Pons (tissue), 1 donor: ENCODE measurements at regions not wholly inside any gene's neighbourhood (a gene's known extent, or its start where the extent isn't known, plus 50 kb on each side); places are given as distances from the start of the nearest gene placed in this dataset.
"Not testable (repeated sequence)": the region's sequence is repeated elsewhere in the genome, so short reads cannot be mapped to it uniquely, and the experiment has no call there.

ENCODE experiments used
- DNase-seq: peaks from one replicate; pipeline ENCODE4 v3.0.0-alpha.2; 2016; ENCODE audit warnings: low spot score

GRCh38 chr21:6060054-6060681, 4461.2 kb upstream of the TPTE start:
- DNase-seq = not testable (repeated sequence)

DNA sequence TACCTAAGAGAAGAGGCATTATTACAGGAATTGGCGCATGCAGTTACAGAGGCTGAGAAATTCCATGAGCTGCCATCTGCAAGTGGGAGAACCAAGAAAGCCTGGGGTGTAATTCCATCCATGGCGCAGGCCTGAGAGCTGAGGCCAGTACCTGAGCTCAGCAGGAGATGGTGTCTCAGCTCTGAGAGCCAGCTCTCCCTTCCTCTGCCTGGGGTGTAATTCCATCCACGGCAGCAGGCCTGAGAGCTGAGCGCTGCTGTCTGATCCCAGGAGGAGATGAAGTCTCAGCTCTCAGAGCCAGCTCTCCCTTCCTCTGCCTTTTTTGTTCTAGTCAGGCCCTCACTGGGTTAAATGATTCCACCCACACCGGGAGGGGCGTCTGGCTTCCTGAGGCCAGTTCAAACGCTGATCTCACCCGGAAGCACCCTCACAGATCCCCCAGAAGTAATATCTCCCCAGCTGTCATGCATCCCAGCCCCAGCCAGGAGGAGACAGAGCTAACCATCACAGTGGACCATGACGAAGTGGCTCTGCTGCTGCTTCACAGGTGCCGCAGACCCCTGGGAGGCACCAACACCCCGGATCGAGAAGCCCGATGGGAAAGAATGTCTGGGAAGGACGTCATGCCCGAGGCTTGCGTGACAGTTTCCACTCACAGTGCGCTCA, 4454.9 kb upstream of the TPTE start:
- DNase-seq = not testable (repeated sequence)

GRCh38 chr21:6068098-6068831, 4453.1 kb upstream of the TPTE start:
- not testable (repeated sequence) for DNase-seq

- not testable (repeated sequence) for DNase-seq
Measured at GRCh38 chr21:6070213-6070612, 4451.2 kb upstream of the TPTE start.

GRCh38 chr21:6072691-6073090, 4448.7 kb upstream of the TPTE start:
- not testable (repeated sequence) for DNase-seq

GRCh38 chr21:6073993-6074705, 4447.2 kb upstream of the TPTE start:
- not testable (repeated sequence) for DNase-seq

DNA sequence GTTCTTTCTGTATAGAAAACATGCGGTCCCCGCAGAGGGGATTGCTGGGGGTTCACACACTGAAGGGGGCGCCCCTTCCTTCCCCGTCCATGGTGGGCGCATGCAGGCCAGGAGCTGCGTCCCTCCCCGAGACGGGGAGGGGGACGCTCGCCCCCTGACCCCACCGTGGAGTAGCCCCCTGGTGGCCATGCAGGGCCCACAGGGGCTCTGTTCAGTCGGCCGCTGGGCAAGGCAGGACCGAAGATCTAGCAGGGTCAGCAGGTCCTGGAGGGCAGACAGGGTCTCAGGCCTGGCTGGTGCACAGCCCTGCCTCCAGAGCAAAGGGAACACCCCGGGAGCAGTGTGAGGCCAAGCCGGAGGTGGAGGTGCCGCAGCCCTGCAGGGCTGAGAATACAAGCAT, 4446.4 kb upstream of the TPTE start:
- DNase-seq = not testable (repeated sequence)

DNA sequence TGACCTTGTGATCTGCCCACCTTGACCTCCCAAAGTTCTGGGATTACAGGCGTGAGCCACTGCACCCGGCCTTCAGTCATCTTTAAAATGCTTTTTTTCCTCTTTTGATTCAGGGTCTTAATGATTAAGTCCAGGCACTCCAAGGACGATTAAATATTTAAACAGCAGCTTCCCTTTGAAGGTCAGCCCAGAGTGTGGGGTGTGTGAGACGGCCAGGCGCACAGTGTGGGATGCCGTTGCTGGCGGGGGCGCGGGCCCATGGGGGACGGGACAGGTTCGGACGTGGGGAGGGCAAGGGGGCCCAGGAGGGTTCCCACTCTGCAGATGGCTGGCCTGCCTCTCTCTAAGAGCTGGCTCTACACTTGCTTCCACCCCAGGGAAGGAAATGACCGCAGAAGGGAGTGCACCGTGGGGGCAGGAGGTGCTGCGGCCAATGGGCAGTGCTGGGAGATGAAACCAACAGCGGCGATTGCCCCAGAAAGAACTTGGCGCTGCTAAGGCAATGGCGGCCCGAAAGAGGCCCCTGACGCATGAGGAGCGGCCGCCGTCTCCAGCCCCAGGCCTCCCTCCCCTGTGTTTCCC, 4445.7 kb upstream of the TPTE start:
- DNase-seq = not testable (repeated sequence)

GRCh38 chr21:6077358-6077757, 4444.0 kb upstream of the TPTE start:
- DNase-seq = not testable (repeated sequence)

DNA sequence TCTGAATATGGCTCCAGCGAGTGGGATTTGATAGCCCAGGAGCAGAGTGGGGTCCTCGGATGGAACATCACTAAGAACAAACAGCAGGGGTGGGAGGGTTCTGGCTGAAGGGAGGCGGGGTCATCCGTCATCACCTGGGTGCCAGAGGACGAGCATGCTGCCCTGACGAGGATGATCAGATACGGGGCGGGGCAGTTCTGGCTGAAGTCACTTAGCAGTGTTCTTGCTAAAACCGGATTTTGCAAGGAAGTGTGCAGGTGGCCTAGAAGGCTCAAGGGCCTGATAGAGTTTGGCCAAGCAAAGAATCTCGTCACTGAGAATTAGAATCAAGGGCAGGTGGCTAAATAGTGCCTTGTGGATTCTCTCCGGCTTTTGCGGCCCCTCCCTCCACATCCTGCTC, 4442.5 kb upstream of the TPTE start:
- DNase-seq = not testable (repeated sequence)

GRCh38 chr21:6080941-6081655, 4440.3 kb upstream of the TPTE start:
- not testable (repeated sequence) for DNase-seq

GRCh38 chr21:6082166-6082565, 4439.2 kb upstream of the TPTE start:
- not testable (repeated sequence) for DNase-seq

DNA sequence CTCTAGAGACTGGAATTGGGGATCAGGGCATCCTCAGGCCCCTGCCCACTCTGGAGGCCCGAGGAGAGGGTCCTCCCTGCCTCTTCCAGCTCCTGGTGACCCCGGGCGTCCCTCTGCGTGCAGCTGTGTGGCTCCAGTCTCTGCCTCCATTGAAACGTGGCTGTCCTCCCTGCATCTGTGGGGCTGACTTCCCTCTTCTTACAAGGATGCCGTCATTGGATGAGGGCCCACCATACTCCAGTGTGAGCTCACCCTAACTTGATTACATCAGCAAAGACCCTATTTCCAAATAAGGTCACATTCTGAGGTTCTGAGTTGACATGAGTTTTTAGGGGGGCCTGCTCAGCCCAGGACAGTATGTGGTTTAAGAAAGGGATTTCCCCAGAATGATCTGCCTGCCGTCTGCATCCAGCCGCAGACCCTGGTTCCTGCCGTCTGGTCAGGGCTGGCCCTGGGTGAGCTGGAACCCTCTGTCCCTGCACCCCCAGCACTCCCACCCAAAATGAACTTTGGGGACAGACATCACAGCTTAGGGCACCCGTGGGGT, 4437.7 kb upstream of the TPTE start:
- DNase-seq = not testable (repeated sequence)

- DNase-seq = not testable (repeated sequence)
Measured at GRCh38 chr21:6086038-6086437, 4435.3 kb upstream of the TPTE start.

- not testable (repeated sequence) for DNase-seq
Measured at GRCh38 chr21:6087579-6088178, 4433.7 kb upstream of the TPTE start.

- DNase-seq = not testable (repeated sequence)
Measured at GRCh38 chr21:6090286-6090908, 4431.0 kb upstream of the TPTE start.

GRCh38 chr21:6091335-6092027, 4429.9 kb upstream of the TPTE start:
- DNase-seq = not testable (repeated sequence)

- DNase-seq = not testable (repeated sequence)
Measured at GRCh38 chr21:6092401-6092800, 4429.0 kb upstream of the TPTE start.

GRCh38 chr21:6093419-6093818, 4428.0 kb upstream of the TPTE start:
- DNase-seq = not testable (repeated sequence)
